GM21360 (cell line): ENCODE measurements at regions not wholly inside any gene's neighbourhood (a gene's known extent, or its start where the extent isn't known, plus 50 kb on each side); places are given as distances from the start of the nearest gene placed in this dataset.
"Not testable (repeated sequence)": the region's sequence is repeated elsewhere in the genome, so short reads cannot be mapped to it uniquely, and the experiment has no call there.

Source experiments
- ATAC-seq: cut with Tn5 transposase; IDR thresholded peaks from one replicate; pipeline ENCODE4 v1.9.1; 2021; ENCODE audit warnings: mild to moderate bottlenecking, moderate library complexity; ENCODE audit not compliant: unreplicated experiment

DNA sequence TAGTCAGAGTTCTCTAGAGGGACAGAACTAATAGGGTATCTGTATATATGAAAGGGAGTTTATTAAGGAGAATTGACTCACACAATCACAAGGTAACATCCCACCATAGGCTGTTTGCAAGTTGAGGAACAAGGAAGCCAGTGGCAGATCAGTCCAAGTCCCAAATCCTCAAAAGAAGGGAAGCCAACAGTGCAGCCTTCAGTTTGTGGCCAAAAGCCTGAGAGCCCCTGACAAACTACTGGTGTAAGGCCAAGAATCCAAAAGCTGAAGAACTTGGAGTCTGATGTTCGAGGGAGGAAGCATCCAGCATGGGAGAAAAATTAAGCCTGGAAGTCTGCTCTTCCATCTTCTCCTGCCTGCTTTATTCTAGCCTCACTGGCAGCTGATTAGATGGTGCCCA is 1107.2 kb upstream of the CELF2 start:
- no peak for ATAC-seq

DNA sequence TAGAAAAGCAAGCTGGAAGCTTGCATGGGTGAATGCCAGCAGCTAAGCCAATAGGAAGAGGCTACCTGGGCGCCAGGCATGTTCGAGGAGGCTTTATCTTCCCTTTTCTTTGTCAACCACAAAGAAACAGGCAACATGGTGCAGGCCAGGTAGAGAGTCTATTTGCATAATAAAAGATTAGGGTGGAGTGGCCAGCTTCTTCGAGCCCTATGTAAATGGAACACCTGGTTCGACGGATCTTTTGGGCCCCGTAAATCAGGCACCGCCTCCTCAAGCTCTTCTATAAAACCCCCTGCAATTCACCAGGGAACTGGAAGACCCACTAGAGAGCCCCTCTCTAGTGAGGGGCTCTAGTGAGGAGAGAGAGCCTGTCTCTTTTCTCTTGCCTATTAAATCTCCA is 1106.2 kb upstream of the CELF2 start:
- no peak for ATAC-seq

DNA sequence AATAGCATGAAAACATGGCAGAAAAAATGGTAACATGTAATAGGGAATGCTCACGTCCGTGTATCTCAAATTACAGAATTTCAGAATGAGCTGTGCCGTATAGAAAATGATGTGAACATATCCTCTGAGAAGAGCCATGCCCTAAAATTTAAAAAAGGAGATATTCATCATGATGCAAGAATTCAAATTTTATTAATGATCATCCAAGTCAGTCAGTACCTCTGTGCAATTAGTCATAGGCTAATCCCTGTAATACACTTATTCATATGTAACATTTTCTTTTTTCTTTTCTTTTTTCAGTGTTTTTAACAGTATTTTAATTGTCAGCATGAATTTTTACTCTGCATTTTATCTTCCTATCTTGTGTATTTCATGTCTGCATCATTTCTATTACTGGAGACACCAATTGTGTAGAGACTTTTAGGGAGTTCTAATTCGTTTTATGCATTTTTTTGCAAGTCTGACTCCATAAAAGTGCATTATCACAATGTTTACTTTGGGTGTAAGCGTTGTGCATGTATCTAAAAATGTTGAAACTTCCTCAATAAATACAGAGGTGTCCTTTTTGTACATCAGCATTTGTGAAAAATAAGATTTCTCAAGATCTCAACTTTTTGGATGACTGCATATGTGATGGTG is 1103.7 kb upstream of the CELF2 start:
- ATAC-seq = no peak

DNA sequence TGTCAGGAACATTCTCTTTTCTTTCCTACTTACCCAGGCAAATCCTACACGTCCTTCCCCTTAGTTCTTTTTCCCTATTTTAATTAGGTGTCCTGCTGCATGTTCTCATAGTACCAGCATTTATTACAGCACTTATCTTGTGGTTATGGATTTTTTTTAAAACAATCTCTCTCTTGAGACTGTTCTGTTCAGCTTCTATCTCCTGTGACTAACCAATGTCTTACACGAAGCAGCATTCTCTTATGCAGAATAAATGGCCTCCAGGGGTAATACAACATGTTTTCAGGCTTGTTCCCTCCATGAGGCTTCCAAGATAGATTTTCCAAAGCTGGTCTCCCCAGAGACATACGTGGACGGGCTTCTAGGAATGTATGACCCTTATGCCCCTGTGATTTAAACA is 1096.1 kb upstream of the CELF2 start:
- ATAC-seq = no peak

DNA sequence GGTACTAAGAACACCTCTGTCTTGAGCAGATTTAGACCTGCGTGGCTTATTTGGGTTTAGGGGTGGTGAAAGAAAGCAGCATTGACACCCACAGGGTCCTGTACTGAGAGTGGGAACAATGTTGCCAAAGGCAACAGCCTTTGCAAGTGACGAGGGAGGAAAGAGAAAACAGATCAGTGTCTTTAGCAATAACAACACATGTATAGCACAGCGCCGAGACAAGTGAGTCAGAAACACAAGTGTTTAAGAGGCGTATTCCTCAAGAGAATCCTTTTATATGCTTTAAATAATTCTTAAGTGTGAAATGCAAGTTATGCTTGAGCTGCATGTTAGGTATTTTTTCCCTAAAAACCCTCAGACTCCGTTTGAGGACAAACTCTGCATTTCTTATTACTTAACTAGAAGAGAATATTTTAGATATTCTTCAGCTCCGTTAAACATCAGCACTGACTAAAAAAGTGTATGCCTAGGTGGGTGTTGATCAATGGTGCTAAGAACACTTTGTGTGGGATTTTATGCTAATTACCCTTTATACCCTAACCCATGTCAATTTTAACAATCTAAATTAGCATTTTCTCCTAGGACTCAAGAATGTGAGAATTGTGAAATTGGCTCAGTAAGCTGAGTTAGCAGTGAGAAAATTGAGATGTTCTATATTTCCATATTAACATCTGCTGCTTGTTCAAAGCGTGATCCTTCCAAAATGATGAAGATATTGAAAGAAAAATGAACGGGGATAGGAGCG is 1095.4 kb upstream of the CELF2 start:
- no peak for ATAC-seq

DNA sequence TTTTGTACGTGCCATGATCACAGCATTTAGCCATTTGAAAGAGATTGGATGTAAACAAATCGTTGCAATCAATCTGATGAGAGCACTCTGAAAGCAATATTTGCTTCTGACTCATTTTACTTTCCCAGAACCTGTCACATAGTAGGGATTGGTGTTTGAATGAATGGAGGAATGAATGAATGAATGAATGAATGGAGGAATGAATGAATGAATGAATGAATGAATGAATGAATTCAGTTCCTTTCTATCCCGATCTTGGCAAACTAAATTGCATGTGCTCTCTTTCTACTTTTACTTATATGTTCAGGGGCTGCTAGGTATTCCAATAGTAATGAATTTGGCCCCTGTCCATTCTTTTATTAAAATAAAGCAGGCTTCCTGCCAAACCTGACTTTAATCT is 1091.7 kb upstream of the CELF2 start:
- ATAC-seq = no peak

DNA sequence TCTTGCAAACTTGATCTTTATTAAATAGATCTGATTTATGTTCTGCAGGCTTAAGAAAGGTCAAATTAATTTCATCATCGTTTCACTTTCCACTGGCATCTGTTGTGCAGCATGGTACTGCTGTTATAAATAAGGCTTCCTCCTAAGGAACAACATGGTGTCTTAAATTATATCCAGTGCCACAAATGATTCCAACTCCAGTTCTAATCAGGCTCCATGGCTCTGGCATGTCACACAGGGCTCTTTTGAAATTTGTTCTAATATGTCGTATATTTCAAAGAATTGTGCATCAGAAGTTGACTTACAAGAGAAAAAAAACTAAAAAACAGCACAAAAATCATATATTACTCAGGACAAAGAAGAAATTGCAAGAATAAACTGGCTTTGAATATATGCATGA is 1090.8 kb upstream of the CELF2 start:
- ATAC-seq = no peak

DNA sequence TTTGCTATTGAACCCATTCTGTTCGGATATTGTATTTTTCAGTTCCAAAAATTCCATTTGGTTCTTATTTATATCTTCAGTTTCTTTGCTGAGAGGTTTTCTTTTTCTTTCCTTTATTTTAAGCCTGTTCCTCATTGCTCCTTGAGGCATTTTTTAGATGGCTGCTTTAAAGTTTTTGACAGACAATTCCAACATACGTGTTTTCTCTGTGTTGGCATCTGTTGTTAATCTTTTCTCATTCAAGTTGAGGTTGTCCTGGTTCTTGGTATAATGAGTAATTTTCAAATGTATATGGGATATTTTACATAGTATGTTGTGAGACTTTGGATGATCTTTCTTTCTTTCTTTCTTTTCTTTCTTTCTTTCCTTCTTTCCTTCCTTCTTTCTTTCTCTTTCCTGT is 1078.0 kb upstream of the CELF2 start:
- ATAC-seq = no peak

DNA sequence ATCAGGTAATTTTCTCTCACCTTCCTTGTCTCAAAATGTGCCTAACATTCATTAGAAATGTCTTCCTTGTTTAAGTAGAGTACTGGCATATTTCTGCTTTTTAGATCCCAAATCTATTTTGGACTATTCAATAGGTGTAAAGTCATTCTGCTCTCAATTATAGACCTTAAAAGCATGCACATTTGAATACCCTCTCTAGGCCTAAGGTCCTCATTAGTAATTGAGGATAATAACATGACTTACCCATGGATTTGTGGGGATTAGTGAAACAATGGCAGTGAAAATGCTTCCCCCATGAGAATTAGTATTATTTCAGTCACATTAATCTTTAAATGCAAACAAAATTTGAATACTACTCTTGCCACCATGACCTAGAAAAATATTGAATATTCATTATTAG is 1073.0 kb upstream of the CELF2 start:
- no peak for ATAC-seq

DNA sequence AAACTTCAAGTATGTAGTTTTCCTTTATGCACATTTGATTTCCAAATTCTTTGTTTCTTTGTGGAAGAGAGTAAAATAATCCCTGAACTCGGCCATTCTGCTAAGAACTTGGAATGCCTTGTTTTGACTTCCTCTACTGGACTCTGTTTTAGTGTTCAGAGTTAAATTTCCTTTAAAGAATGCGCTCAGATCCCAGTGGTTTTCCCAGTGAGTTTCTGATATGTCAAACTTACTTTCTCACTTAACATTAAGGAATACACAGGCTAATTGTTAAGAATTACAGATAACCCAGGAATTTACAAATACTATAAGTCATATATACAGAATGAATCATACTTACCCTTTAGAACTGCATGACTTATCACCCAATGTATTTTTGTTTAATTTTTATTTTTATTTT is 1067.6 kb upstream of the CELF2 start:
- no peak for ATAC-seq

DNA sequence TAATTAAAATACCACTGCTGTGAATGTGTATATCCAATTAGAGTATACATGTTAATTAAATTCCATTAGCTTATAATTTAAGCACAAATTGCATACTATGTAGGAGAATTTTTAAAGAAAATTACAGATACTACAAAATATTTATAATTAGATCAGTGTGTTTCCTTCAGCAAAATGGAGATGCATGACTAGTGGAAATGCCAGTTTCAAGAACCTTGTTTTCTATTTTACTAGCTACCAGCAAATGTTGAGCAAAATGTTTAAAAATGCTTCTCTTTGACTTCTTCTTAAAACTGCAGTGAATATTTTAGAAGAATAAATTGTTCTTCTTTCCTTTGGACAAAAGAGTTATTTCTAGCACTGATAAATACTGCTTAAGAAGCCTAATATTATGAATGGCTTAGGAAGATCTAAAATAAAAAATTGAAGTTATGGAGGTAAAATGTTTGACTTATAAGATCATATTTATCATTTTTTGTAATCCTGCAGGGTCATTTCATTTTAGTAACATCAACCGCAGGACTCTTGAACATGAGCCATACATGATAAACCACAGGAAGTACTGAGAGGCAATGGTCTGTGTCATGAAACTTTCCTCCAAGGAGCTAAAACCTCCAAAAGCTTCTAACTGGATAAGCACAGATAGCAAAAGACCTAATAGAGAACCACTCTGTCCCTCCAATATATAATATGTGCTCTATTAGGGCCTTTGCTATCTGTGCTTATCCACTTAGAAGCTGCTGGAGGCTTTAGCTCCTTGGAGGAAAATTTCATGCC is 1066.0 kb upstream of the CELF2 start:
- no peak for ATAC-seq

DNA sequence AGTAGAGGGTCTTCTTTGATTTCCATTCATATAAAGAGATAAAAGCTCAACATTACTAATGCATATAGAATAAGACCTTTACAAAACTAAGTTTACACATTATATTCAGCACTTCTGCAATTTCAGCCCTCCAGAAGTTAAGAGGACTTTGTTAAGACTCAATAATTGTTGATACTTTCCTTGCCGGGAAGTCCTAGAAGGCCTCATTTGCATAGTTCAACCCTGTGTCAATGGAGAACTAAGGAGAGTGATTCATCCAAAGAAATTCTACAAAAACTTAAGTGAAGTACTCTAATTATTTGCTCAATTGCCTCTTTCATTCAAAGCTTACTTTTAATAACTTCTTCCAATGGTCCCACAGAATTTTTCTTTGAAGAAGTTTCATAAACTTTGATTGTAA is 1060.3 kb upstream of the CELF2 start:
- no peak for ATAC-seq

DNA sequence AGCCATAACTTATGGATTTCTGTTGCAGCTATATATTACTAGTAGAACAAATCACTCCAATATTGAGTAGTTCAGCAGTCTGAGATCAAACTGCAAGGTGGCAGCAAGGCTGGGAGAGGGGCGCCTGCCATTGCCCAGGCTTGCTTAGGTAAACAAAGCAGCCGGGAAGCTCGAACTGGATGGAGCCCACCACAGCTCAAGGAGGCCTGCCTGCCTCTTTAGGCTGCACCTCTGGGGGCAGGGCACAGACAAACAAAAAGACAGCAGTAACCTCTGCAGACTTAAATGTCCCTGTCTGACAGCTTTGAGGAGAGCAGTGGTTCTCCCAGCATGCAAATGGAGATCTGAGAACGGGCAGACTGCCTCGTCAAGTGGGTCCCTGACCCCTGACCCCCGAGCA is 1059.8 kb upstream of the CELF2 start:
- not testable (repeated sequence) for ATAC-seq

DNA sequence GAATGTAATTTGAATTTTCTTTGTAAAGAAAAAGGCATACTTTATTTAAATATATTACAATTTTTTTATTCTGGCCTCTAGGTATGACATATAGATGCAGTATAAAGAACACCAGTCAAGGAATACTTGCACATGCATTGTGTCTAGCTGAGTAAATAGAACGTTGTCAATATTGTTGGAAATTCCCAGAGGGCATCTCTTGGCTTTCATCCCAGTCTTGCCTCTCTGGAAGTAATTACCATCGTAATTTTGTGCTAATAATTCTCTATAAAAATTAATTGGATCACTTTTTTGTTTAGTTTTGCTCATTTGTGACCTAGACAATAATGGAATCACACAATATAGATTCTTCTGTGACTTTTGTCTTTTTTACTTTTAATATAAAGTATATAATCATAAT is 1052.3 kb upstream of the CELF2 start:
- no peak for ATAC-seq

DNA sequence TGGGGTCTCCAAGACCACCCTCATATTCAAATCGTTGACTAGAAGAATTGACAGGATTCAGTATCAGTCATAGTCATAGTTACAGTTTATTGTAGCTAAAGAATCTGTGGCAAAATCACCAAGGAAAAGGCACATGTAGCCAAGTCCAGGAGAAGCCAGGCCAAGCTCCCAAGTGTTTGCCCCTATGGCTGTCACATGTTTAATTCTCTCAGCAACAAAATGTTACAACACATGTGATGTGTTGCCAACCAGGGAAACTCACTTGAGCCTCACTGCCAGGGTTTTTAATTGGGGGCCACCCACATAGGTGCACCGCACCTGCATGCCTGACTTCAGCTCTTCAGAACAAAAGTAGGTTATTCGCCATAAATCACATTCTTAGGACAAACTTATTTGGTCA is 1030.9 kb upstream of the CELF2 start:
- no peak for ATAC-seq

DNA sequence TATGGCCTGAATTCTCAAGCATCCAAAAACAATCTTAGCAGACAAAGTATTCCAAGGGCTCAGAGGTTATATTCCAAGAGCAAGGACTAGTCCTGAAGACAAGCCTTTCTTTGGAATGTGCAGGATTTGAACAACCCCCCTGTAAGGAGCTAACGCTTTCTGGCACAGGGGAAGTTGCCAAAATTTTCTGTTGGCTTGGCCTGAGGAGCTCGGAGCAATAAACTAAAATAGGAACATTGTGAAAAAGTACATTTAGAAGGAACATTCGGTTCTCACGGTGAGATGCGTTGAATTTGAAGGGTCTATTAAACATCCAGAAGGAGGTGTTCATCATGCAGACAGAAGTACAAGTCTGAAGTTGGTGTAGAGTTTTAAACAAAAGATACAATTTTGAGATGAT is 1030.5 kb upstream of the CELF2 start:
- ATAC-seq = no peak

DNA sequence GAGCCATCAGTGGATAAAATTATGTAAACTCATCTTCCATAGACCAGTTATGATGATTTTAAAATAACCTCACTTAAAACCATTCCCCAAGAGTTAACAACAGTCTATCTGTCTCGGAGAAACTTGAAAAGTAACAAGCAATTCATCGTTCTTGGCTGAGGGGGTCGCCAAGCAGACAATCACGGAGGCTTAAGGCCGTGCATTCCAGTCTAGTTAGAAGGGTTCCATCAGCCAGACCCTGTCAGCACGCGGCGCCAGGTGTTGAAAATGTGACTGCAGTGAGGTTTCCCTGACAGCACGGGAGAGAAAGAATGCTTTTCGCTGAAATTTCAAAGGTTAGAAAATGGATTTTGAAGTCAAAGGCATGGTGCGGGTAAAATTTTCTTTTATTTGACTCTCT is 1025.0 kb upstream of the CELF2 start:
- ATAC-seq = no peak

DNA sequence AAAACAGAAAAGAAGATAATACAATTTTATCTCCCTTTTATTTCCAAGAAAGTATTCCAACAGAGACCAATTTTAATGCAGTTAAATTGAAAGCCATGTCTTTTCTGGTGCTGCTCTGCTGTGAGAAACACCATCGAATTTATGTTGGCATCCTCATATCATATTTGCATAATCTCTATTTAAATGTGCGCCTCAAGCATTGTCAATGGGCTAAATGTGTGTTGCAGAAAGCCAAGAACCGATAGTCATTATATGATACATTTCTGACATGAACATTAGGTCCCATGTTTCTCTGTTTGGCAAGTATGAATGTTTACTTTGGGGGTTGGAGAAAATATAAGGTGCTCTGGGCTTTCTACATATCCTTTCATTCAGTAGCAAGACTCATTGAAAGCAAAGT is 1023.5 kb upstream of the CELF2 start:
- ATAC-seq = no peak

DNA sequence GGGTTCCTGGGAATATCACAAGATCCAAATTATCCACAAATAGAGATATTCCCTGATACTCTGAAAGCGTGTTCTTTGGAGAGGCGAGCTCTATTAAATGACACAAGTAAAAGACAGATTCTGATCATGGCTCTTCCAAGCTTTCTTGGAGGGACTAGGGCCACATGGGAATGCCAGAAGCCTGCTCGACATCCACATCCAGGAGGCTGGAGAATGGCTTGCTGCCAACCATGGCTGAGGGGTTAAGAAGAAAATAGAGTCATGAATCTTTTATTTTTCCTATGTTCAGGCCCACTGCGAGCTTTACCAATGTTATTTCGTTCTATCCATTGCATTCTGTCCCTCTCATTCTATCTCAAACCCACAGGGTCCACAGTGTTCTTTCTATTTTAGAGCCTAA is 1018.0 kb upstream of the CELF2 start:
- ATAC-seq = no peak

DNA sequence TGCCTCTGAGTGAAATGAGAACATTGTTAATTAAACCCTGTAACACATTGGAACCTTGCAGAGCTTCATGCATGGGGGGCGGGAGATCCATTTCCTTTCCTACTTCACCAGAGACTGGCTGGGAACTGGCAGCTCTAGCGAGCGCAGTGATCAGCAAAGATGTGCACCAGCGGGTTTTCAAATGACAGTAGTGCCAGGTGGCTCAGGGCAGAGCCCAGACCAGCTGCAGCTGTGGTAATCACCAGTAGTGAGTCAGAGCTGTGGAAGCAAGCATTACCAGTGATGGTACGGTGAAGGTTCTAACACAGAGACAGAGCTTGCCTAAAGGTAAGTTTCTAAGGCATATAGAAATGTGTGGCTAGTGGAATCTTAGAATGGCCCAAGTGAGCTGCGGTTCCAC is 1009.7 kb upstream of the CELF2 start:
- peak; percentile 97 for ATAC-seq

DNA sequence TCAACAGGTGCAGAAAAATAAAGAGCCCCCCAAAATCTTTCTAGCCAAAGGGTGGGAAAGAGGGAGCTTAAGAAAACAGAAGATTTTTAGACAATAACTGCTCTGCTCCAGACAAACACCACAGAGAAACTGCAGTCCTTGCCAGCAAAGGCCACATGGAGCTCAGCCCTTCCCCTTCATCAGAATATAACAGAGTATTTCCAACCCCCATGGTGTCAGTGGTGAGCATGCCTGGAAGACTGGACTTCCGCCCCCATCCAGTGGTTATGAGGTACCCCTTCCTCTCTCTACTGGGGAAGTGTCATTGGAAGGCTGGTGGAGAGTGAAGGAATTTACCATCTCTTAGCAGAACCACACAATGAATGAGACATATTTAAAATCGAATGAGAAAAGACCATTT is 1007.3 kb upstream of the CELF2 start:
- ATAC-seq = no peak

DNA sequence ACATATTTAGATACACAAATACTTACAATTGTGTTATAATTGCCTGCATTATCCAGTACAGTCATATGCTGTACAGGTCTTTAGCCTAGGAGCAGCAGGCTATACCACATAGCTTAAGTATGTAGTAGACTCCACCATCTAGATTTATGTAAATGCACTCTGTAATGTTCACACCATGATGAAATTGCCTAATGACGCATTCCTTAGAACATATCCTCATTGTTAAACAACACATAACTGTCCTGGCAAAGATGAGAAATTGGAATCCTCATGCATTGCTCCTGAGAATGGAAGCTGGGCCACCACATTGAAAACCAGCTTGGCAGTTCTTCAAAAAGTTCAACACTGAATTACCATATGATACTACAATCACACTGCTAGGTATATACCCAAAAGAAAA is 1002.8 kb upstream of the CELF2 start:
- no peak for ATAC-seq
